ENCODE measurements at regions not wholly inside any gene's neighbourhood (a gene's known extent, or its start where the extent isn't known, plus 50 kb on each side); places are given as distances from the start of the nearest gene placed in this dataset.

DNA sequence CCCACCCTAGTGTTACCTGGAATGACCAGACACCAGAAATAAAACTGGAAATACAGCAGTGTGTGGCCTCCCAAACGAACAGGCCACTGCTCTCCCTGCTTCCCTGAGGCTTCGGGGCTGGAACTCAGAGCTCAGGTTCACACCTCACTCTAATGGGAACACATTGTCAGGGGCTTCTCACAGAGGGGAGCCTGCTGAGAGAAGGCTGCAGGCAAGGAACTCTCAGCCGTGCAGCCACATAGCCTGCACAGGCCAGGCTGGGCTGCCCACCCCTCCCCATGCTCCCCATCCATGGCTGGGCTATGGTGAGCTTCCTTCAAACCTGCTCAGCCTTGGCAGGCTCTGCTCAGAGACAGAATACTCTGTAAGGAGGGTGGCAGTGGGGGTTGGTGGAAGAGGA is 302.5 kb downstream of the EMP1 start:
- TF ChIP-seq POLR2AphosphoS5 (IDR thresholded peaks at IDR 0.05; ENCODE audit: low read depth, low read length) (no peak), SIN3A (IDR thresholded peaks at IDR 0.05; ENCODE audit: borderline replicate concordance, insufficient read depth, low read length) (no peak), TAF1 (IDR thresholded peaks at IDR 0.05; ENCODE audit: borderline replicate concordance, insufficient read depth, low read length) (no peak)

All from PFSK-1 (cell line).